Fibroblast of lung (primary cell): ENCODE measurements at regions not wholly inside any gene's neighbourhood (a gene's known extent, or its start where the extent isn't known, plus 50 kb on each side); places are given as distances from the start of the nearest gene placed in this dataset.

Source experiments
- DNase-seq, 2 donors: peaks; one replicate each; pipeline versions ENCODE4 v3.0.0 to v3.0.0-alpha.2; 2010; ENCODE audit warnings: low read depth in 2 of 2
- H2AFZ ChIP-seq: 2 replicates; pipeline ENCODE4 v1.5.1; 2012; ENCODE audit warnings: low read length, control low read depth, inconsistent platforms
- H3K27ac ChIP-seq: 2 replicates; pipeline ENCODE4 v1.5.1; 2011; ENCODE audit warnings: low read length, control low read depth; ENCODE audit not compliant: insufficient read depth
- H3K27me3 ChIP-seq: 2 replicates; pipeline ENCODE4 v1.5.1; 2011; ENCODE audit warnings: mild to moderate bottlenecking, low read length; ENCODE audit not compliant: control insufficient read depth, insufficient read depth
- H3K36me3 ChIP-seq: 2 replicates; pipeline ENCODE4 v1.5.1; 2011; ENCODE audit warnings: low read length; ENCODE audit not compliant: control insufficient read depth, insufficient read depth
- H3K4me1 ChIP-seq: 2 replicates; pipeline ENCODE4 v1.5.1; 2011; ENCODE audit warnings: low read length; ENCODE audit not compliant: control insufficient read depth, insufficient read depth; ENCODE audit errors: extremely low read depth
- H3K4me2 ChIP-seq: 2 replicates; pipeline ENCODE4 v1.5.1; 2011; ENCODE audit warnings: low read length, control low read depth; ENCODE audit not compliant: insufficient read depth; ENCODE audit errors: extremely low read depth
- H3K4me3 ChIP-seq, 4 experiments: fragments of 200-600 bp in 1 of 4; sonication (generic) in 1 of 4; replicated peaks in 1 of 4; 2 replicates each; pipeline ENCODE4 v1.5.1; 2011 to 2016; ENCODE audit warnings: low read length in 4 of 4, low read depth in 3 of 4, mild to moderate bottlenecking in 3 of 4, control low read depth in 2 of 4, inconsistent platforms in 1 of 4, mixed read lengths in 1 of 4; ENCODE audit not compliant: insufficient read depth in 1 of 4; ENCODE audit errors: control extremely low read depth in 1 of 4
- H3K79me2 ChIP-seq: 2 replicates; pipeline ENCODE4 v1.5.1; 2012; ENCODE audit warnings: mild to moderate bottlenecking, low read length, inconsistent platforms; ENCODE audit not compliant: control insufficient read depth, insufficient read depth
- H3K9ac ChIP-seq: 2 replicates; pipeline ENCODE4 v1.5.1; 2011; ENCODE audit warnings: mild to moderate bottlenecking, low read length, control low read depth; ENCODE audit not compliant: insufficient read depth
- H3K9me3 ChIP-seq: 2 replicates; pipeline ENCODE4 v1.5.1; 2012; ENCODE audit warnings: low read depth, low read length; ENCODE audit not compliant: control insufficient read depth, insufficient read depth
- H4K20me1 ChIP-seq: 2 replicates; pipeline ENCODE4 v1.5.1; 2011; ENCODE audit warnings: low read length; ENCODE audit not compliant: control insufficient read depth, insufficient read depth; ENCODE audit errors: extremely low read depth
- CTCF ChIP-seq, 2 donors: IDR thresholded peaks in 1 of 2; conservative IDR thresholded peaks in 1 of 2; 1 replicate in 1 of 2; 2 replicates in 1 of 2; pipeline ENCODE4 v1.5.1; 2011 to 2012; ENCODE audit warnings: low read length in 2 of 2, control low read depth in 1 of 2, inconsistent platforms in 1 of 2, low read depth in 1 of 2, mild to moderate bottlenecking in 1 of 2
- EZH2 ChIP-seq: IDR thresholded peaks from 2 replicates; pipeline ENCODE4 v1.5.1; 2012; ENCODE audit warnings: low read length, control low read depth, mild to moderate bottlenecking; ENCODE audit errors: missing control alignments

GRCh38 chr1:212228591-212229119 lies 56.6 kb upstream of the PPP2R5A start:
- Histone ChIP-seq H3K4me3 (no peak overlapping the region), H3K27ac (no peak overlapping the region), H4K20me1 (no peaks in the 10 kb centered on the region), H3K36me3 (no peaks in the 10 kb centered on the region), H3K9ac (no peak overlapping the region), H3K79me2 (no peaks in the 10 kb centered on the region), H3K9me3 (no peaks in the 10 kb centered on the region), H3K4me1 (no peaks in the 10 kb centered on the region), H2AFZ (no peak overlapping the region), H3K27me3 (no peaks in the 10 kb centered on the region), H3K4me2 (no peak overlapping the region)
- no peak for DNase-seq
- TF ChIP-seq EZH2, result no peak
- TF ChIP-seq CTCF (conservative IDR thresholded peaks at IDR 0.05 in 1 of 2, IDR thresholded peaks at IDR 0.05 in 1 of 2; ENCODE audit: low read depth in 1 of 2, low read length in 2 of 2), result no peak

GRCh38 chr1:212229654-212230053 lies 55.6 kb upstream of the PPP2R5A start:
- Histone ChIP-seq H3K4me2 (no peak overlapping the region), H3K27me3 (no peaks in the 10 kb centered on the region), H3K4me3 (no peak overlapping the region), H3K9me3 (no peaks in the 10 kb centered on the region), H3K79me2 (no peaks in the 10 kb centered on the region), H4K20me1 (no peaks in the 10 kb centered on the region), H3K9ac (no peak overlapping the region), H3K36me3 (no peaks in the 10 kb centered on the region), H3K27ac (no peak overlapping the region), H3K4me1 (peaks cover 5% of the 10 kb centered on the region), H2AFZ (no peak overlapping the region)
- TF ChIP-seq CTCF (conservative IDR thresholded peaks at IDR 0.05 in 1 of 2, IDR thresholded peaks at IDR 0.05 in 1 of 2; ENCODE audit: low read depth in 1 of 2, low read length in 2 of 2), result no peak
- TF ChIP-seq EZH2, result no peak
- peak in 1 of 2 donors; percentile 87 for DNase-seq

- Histone ChIP-seq H3K27ac (no peak overlapping the region), H3K4me1 (peaks cover 5% of the 10 kb centered on the region), H3K36me3 (no peaks in the 10 kb centered on the region), H3K79me2 (no peaks in the 10 kb centered on the region), H2AFZ (no peak overlapping the region), H3K4me2 (no peak overlapping the region), H3K4me3 (no peak overlapping the region), H4K20me1 (no peaks in the 10 kb centered on the region), H3K9me3 (no peaks in the 10 kb centered on the region), H3K27me3 (no peaks in the 10 kb centered on the region), H3K9ac (no peak overlapping the region)
- TF ChIP-seq EZH2 (no peak), CTCF (conservative IDR thresholded peaks at IDR 0.05 in 1 of 2, IDR thresholded peaks at IDR 0.05 in 1 of 2; ENCODE audit: low read depth in 1 of 2, low read length in 2 of 2) (no peak)
- DNase-seq, result no peak
Measured at GRCh38 chr1:212230329-212230728, 54.9 kb upstream of the PPP2R5A start.
